Liver (tissue), 8 donors: ENCODE measurements at regions not wholly inside any gene's neighbourhood (a gene's known extent, or its start where the extent isn't known, plus 50 kb on each side); places are given as distances from the start of the nearest gene placed in this dataset.

ENCODE experiments used
- DNase-seq: peaks from one replicate; pipeline ENCODE4 v3.0.0-alpha.2; 2017; ENCODE audit warnings: low spot score
- H3K27ac ChIP-seq, 2 donors: one replicate each; pipeline ENCODE4 v1.7.0; 2013; ENCODE audit warnings: inconsistent platforms in 2 of 2, low read length in 2 of 2, control low read depth in 1 of 2, low read depth in 1 of 2, mild to moderate bottlenecking in 1 of 2
- H3K27me3 ChIP-seq, 4 donors: one replicate each; pipeline versions ENCODE4 v1.6.1 to v1.7.0; 2013; ENCODE audit warnings: low read length in 3 of 4, inconsistent platforms in 1 of 4, mild to moderate bottlenecking in 1 of 4, moderate library complexity in 1 of 4; ENCODE audit not compliant: control insufficient read depth in 4 of 4, insufficient read depth in 4 of 4
- H3K36me3 ChIP-seq, 4 donors: one replicate each; pipeline versions ENCODE4 v1.6.1 to v1.7.0; 2013; ENCODE audit warnings: low read length in 3 of 4, mild to moderate bottlenecking in 3 of 4, low read depth in 1 of 4, moderate library complexity in 1 of 4; ENCODE audit not compliant: control insufficient read depth in 4 of 4, insufficient read depth in 3 of 4
- H3K4me1 ChIP-seq, 4 donors: one replicate each; pipeline versions ENCODE4 v1.6.1 to v1.7.0; 2013; ENCODE audit warnings: low read length in 3 of 4, mild to moderate bottlenecking in 3 of 4, moderate library complexity in 1 of 4; ENCODE audit not compliant: control insufficient read depth in 4 of 4, insufficient read depth in 4 of 4
- H3K4me3 ChIP-seq, 3 donors: one replicate each; pipeline versions ENCODE4 v1.6.1 to v1.7.0; 2013; ENCODE audit warnings: low read length in 3 of 3, control low read depth in 1 of 3, low read depth in 1 of 3, mild to moderate bottlenecking in 1 of 3
- H3K9ac ChIP-seq, 2 donors: one replicate each; pipeline ENCODE4 v1.7.0; 2013; ENCODE audit warnings: low read length in 2 of 2, mild to moderate bottlenecking in 2 of 2, moderate library complexity in 2 of 2, control low read depth in 1 of 2, low read depth in 1 of 2
- H3K9me3 ChIP-seq, 4 donors: one replicate each; pipeline versions ENCODE4 v1.6.1 to v1.7.0; 2013; ENCODE audit warnings: low read length in 3 of 4; ENCODE audit not compliant: control insufficient read depth in 4 of 4
- EGR1 ChIP-seq, 2 donors: IDR thresholded peaks; 2 replicates each; pipeline ENCODE4 v1.6.1; 2016 to 2018; ENCODE audit warnings: antibody characterized with exemption in 2 of 2, low read depth in 2 of 2
- FOXA1 ChIP-seq: IDR thresholded peaks from 2 replicates; pipeline ENCODE4 v1.6.1; 2016; ENCODE audit warnings: antibody characterized with exemption
- FOXA2 ChIP-seq: IDR thresholded peaks from 2 replicates; pipeline ENCODE4 v1.6.1; 2016; ENCODE audit warnings: antibody characterized with exemption
- HNF4A ChIP-seq, 2 donors: conservative IDR thresholded peaks; 2 replicates each; pipeline ENCODE4 v1.6.1; 2016; ENCODE audit warnings: antibody characterized with exemption in 2 of 2, mild to moderate bottlenecking in 2 of 2
- JUND ChIP-seq, 2 donors: IDR thresholded peaks; 2 replicates each; pipeline ENCODE4 v1.6.1; 2016; ENCODE audit warnings: antibody characterized with exemption in 2 of 2
- NR2F2 ChIP-seq: IDR thresholded peaks from 2 replicates; pipeline ENCODE4 v1.6.1; 2016; ENCODE audit warnings: antibody characterized with exemption
- REST ChIP-seq: IDR thresholded peaks from 2 replicates; pipeline ENCODE4 v1.6.1; 2016; ENCODE audit warnings: antibody characterized with exemption, mild to moderate bottlenecking
- RXRA ChIP-seq, 2 donors: IDR thresholded peaks; 2 replicates each; pipeline ENCODE4 v1.6.1; 2017 to 2018; ENCODE audit warnings: antibody characterized with exemption in 2 of 2, mild to moderate bottlenecking in 1 of 2
- SP1 ChIP-seq: IDR thresholded peaks from 2 replicates; pipeline ENCODE4 v1.6.1; 2018; ENCODE audit warnings: antibody characterized with exemption, mild to moderate bottlenecking
- YY1 ChIP-seq: IDR thresholded peaks from 2 replicates; pipeline ENCODE4 v1.6.1; 2016; ENCODE audit warnings: antibody characterized with exemption, mild to moderate bottlenecking
- ZBTB33 ChIP-seq: IDR thresholded peaks from 2 replicates; pipeline ENCODE4 v1.6.1; 2016; ENCODE audit warnings: antibody characterized with exemption
- WGBS: extraction: QIAGEN DNeasy Blood & Tissue Kit; methylation state at CpG from one replicate; pipeline ENCODE4 v1.1.7; 2013; 5-methylcytosine and 5-hydroxymethylcytosine counted together
- TF ChIP-seq, protein P1 (sequence below): IDR thresholded peaks from 2 replicates; pipeline ENCODE4 v1.6.1; 2016; ENCODE audit warnings: antibody characterized with exemption
- TF ChIP-seq, protein P2 (sequence below): IDR thresholded peaks from 2 replicates; pipeline ENCODE4 v1.6.1; 2016; ENCODE audit warnings: antibody characterized with exemption
- TF ChIP-seq, protein P3 (sequence below): fragments of 150-350 bp; IDR thresholded peaks from 2 replicates; pipeline ENCODE4 v1.5.1; 2017; ENCODE audit warnings: improper control_type of control experiment, low read depth, low read length; ENCODE audit not compliant: missing input control
- donor health status: healthy.
- donor health status: healthy.
- donor health status: healthy.
- donor health status: healthy.
- donor health status: healthy.

- no peak for TF ChIP-seq REST
- TF ChIP-seq ZBTB33, result no peak
Observed at GRCh38 chr6:54689620-54690019, 157.0 kb upstream of the FAM83B start (continued).

GRCh38 chr6:54690596-54690995 is 156.0 kb upstream of the FAM83B start:
- Histone ChIP-seq H3K9ac (no peak overlapping the region), H3K36me3 (no peaks in the 10 kb centered on the region), H3K4me3 (no peak overlapping the region), H3K4me1 (no peaks in the 10 kb centered on the region), H3K27me3 (no peaks in the 10 kb centered on the region), H3K27ac (no peak overlapping the region), H3K9me3 (no peaks in the 10 kb centered on the region)
- no peak for DNase-seq
- WGBS, result 51% methylated on average over 5 of the region's 5 CpGs
- TF ChIP-seq SP1 (no peak), RXRA (IDR thresholded peaks at IDR 0.05) (no peak), JUND (IDR thresholded peaks at IDR 0.05) (no peak), FOXA1 (no peak), REST (no peak), YY1 (no peak), FOXA2 (no peak), HNF4A (conservative IDR thresholded peaks at IDR 0.05) (no peak), EGR1 (IDR thresholded peaks at IDR 0.05; ENCODE audit: low read depth in 2 of 2) (no peak), NR2F2 (no peak)
- TF ChIP-seq, protein P1, sequence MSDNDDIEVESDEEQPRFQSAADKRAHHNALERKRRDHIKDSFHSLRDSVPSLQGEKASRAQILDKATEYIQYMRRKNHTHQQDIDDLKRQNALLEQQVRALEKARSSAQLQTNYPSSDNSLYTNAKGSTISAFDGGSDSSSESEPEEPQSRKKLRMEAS, result no peak
- TF ChIP-seq, protein P2, sequence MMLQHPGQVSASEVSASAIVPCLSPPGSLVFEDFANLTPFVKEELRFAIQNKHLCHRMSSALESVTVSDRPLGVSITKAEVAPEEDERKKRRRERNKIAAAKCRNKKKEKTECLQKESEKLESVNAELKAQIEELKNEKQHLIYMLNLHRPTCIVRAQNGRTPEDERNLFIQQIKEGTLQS, result no peak
- TF ChIP-seq, protein P3, sequence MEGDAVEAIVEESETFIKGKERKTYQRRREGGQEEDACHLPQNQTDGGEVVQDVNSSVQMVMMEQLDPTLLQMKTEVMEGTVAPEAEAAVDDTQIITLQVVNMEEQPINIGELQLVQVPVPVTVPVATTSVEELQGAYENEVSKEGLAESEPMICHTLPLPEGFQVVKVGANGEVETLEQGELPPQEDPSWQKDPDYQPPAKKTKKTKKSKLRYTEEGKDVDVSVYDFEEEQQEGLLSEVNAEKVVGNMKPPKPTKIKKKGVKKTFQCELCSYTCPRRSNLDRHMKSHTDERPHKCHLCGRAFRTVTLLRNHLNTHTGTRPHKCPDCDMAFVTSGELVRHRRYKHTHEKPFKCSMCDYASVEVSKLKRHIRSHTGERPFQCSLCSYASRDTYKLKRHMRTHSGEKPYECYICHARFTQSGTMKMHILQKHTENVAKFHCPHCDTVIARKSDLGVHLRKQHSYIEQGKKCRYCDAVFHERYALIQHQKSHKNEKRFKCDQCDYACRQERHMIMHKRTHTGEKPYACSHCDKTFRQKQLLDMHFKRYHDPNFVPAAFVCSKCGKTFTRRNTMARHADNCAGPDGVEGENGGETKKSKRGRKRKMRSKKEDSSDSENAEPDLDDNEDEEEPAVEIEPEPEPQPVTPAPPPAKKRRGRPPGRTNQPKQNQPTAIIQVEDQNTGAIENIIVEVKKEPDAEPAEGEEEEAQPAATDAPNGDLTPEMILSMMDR, result no peak
